Pancreas (tissue), 10 donors: ENCODE measurements at regions not wholly inside any gene's neighbourhood (a gene's known extent, or its start where the extent isn't known, plus 50 kb on each side); places are given as distances from the start of the nearest gene placed in this dataset.
A peak's percentile ranks its signal among the peaks of the same experiment; 100 is the strongest.

ENCODE experiments used
- ATAC-seq, 4 donors: fragments of 200-7000 bp; cut with Tn5 transposase; one replicate each; pipeline versions ENCODE4 v1.8.0 to v1.9.1; 2020; ENCODE audit warnings: mild to moderate bottlenecking in 4 of 4, moderate library complexity in 4 of 4
- DNase-seq, 6 donors: peaks; one replicate each; pipeline ENCODE4 v3.0.0-alpha.2; 2020
- FAIRE-seq: peaks from 2 replicates; lab custom pipeline; 2012; peaks lifted over from hg19 to GRCh38; lab: Jason Lieb, UNC
- H3K27ac ChIP-seq, 4 donors: fragments of 200-600 bp; sonication (generic); 1 replicate in 3 of 4; 2 replicates in 1 of 4; pipeline versions ENCODE4 v1.5.0 to v1.8.0; 2020
- H3K27me3 ChIP-seq, 4 donors: fragments of 200-600 bp; one replicate each; pipeline ENCODE4 v1.8.0; 2021
- H3K36me3 ChIP-seq, 3 donors: fragments of 200-600 bp; sonication (generic) in 1 of 3; one replicate each; pipeline versions ENCODE4 v1.5.0 to v1.8.0; 2020 to 2021
- H3K4me1 ChIP-seq, 3 donors: fragments of 200-600 bp; one replicate each; pipeline ENCODE4 v1.8.0; 2021
- H3K4me3 ChIP-seq, 4 donors: fragments of 200-600 bp; sonication (generic) in 2 of 4; one replicate each; pipeline versions ENCODE4 v1.5.0 to v1.8.0; 2020 to 2021
- H3K9me3 ChIP-seq, 4 donors: fragments of 200-600 bp; one replicate each; pipeline ENCODE4 v1.8.0; 2021
- WGBS, 2 donors: extraction: QIAGEN DNeasy Blood & Tissue Kit; methylation state at CpG; one replicate each; pipeline ENCODE4 v1.1.7; 2013; 5-methylcytosine and 5-hydroxymethylcytosine counted together
- intact Hi-C, 3 donors: fragments of 100-400 bp; cut with DNase I; formaldehyde crosslinking; loops; one replicate each; pipeline versions ENCODE4 v1.11.1 to v1.14.2; 2022
- TF ChIP-seq, protein P1 (sequence below), 4 donors: fragments of 200-600 bp; sonication (generic) in 3 of 4; IDR thresholded peaks; one replicate each; pipeline versions ENCODE4 v1.5.0 to v1.8.0; 2021; ENCODE audit warnings: antibody characterized with exemption in 4 of 4
- donor health status: healthy with polysubstance abuse.
- donor health status: DM: no; HTN: no; CAD: no; lungs with moderate emphysema.
- donor health status: DM: no; HTN: no; CAD: no.
- donor health status: control.
- donor health status: control.
- donor health status: Bipolar disorder and iron deficiency.
- donor health status: DM: yes; HTN: yes; CAD: no.
- donor health status: DM: no; HTN: no; CAD: no.
- donor health status: DM: no; HTN: no; CAD: no.
- donor health status: DM: yes; HTN: yes; CAD: no.

DNA sequence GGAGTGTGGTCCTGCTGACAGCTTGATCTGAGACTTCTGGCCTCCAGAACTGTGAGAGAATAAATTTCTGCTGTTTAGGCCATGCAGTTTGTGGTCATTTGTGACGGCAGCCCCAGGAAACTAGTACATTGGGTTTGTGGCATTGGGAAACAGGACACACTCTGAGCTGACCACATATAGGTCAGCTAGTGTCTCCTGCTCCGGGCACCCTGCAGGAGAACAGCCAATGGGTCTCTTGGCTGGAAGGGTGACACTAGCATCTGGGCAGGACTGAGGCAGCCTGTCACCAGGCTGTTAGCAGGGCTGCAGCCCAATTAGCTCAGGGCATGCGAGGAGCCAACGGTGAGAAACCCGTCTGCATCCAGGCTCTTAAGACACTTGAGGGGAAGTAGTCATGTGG, 83.2 kb downstream of the PITPNM2 start:
- no peaks in the 10 kb centered on the region for H3K36me3 ChIP-seq
- H3K27ac ChIP-seq = no peak overlapping the region
- ATAC-seq (no peak), DNase-seq (peak in 1 of 6 donors; percentile 33), FAIRE-seq (no peak)
- H3K9me3 ChIP-seq = no peaks in the 10 kb centered on the region
- intact Hi-C loops = no loop called here
- H3K27me3 ChIP-seq = no peaks in the 10 kb centered on the region
- WGBS, 2 donors = 92 to 94% methylated on average over 5 of the region's 5 CpGs
- no peak overlapping the region for H3K4me3 ChIP-seq
- peaks cover 25 to 36% (median 30%) of the 10 kb centered on the region in 3 donors for H3K4me1 ChIP-seq
- TF ChIP-seq, protein P1, sequence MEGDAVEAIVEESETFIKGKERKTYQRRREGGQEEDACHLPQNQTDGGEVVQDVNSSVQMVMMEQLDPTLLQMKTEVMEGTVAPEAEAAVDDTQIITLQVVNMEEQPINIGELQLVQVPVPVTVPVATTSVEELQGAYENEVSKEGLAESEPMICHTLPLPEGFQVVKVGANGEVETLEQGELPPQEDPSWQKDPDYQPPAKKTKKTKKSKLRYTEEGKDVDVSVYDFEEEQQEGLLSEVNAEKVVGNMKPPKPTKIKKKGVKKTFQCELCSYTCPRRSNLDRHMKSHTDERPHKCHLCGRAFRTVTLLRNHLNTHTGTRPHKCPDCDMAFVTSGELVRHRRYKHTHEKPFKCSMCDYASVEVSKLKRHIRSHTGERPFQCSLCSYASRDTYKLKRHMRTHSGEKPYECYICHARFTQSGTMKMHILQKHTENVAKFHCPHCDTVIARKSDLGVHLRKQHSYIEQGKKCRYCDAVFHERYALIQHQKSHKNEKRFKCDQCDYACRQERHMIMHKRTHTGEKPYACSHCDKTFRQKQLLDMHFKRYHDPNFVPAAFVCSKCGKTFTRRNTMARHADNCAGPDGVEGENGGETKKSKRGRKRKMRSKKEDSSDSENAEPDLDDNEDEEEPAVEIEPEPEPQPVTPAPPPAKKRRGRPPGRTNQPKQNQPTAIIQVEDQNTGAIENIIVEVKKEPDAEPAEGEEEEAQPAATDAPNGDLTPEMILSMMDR (IDR thresholded peaks at IDR 0.05) = no peak

DNA sequence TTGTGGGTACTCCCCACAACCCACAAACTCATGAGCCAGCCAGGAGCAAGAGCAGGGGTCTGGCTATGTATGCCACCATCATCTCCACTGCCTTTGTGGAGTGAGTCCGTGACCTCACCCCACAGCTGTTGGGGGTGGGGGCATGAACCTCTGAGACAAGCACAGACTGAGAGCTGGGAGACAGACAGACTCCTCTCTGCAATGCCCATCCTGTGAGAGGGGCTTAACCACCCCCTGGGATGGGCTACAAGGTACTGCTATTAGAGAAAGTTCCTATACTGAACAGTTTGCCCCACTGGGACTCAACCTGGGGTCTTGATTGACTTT, 84.5 kb downstream of the PITPNM2 start:
- FAIRE-seq (no peak), ATAC-seq (no peak), DNase-seq (no peak)
- Histone ChIP-seq H3K9me3 (no peaks in the 10 kb centered on the region), H3K27me3 (no peaks in the 10 kb centered on the region), H3K4me3 (no peak overlapping the region), H3K27ac (no peak overlapping the region), H3K4me1 (peaks cover 30 to 39% (median 34%) of the 10 kb centered on the region in 3 donors), H3K36me3 (no peaks in the 10 kb centered on the region)
- TF ChIP-seq, protein P1 (IDR thresholded peaks at IDR 0.05) = no peak
- intact Hi-C loops = no loop called here
- WGBS, 2 donors = 89 to 100% methylated on average over 1 of the region's 1 CpG

DNA sequence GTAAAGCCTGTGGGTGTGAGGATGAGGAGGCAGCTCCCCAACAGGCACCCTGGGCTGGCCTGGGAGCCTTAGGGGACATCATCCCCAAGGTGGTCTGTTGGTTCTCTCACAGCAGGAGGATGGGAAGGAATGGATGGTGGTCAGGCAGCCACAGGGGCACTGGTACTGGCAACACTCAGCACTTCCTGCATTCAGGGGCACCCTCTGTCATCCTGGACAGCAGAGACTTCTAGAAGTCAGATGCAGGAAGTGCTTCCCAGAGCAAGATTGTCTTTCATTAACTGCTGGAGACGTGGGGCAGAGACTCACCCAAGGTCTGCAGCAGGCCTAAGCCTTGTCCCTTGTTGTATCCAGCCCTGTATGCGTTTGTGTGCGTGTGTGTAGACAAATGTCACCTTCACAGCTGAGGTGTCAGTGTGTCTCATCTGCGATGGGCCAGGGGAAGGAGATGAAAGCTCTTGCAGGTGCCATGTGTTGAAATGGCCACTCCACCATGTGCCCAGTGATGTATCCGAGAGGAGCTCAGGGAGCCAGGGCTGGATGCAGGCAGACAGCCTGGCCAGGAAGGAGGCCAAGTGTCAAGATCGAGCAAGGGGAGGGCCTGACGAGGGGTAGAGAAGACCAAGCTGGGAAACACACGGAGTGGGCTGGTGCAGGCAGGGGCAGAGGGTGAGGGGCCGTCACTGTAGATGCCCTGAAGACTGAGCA, 85.1 kb downstream of the PITPNM2 start:
- H3K27me3 ChIP-seq = no peaks in the 10 kb centered on the region
- intact Hi-C loops = no loop called here
- TF ChIP-seq, protein P1 (IDR thresholded peaks at IDR 0.05) = no peak
- H3K27ac ChIP-seq = no peak overlapping the region
- 85 to 89% methylated on average over 9 of the region's 9 CpGs for WGBS, 2 donors
- ATAC-seq (no peak), DNase-seq (peak in 1 of 6 donors; percentile 30), FAIRE-seq (no peak)
- H3K4me1 ChIP-seq = peaks cover 30 to 39% (median 34%) of the 10 kb centered on the region in 3 donors
- H3K9me3 ChIP-seq = no peaks in the 10 kb centered on the region
- no peak overlapping the region for H3K4me3 ChIP-seq
- no peaks in the 10 kb centered on the region for H3K36me3 ChIP-seq

DNA sequence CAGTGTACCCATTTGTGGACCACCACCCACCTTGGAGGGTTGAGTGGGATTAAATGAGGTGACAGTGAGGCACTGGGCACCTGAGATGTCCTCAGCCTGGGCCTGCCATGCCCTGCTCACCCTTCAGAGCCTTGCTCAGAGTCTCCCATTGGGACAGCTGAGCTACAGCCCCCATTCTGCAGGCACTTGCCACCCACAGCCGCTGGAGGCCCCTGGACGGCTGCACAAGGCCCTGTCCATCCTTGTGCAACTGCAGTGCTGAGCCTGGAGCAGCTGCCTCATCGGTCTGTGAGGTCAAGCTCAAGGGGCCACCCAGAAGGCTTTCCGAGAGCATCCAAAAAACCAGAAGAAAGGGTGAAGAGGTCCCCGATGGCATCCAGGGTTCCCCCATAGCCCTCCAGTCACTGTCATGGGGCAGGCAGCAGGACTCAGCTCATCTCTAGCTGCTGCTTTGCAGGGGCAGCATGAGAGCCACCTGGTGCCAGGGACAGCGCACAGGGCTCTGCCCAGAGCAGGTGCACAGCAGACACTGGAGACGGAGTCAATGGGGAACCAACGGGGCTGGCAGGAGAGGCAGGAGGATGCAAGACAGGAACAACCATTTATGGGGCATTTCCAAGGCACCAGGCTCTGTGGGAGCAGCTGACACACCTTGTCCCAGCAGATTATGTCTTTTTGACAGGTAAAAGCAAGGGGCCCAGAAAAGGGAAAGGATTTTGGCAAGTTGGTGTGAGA, 84.6 kb downstream of the ARL6IP4 start:
- Histone ChIP-seq H3K9me3 (no peaks in the 10 kb centered on the region), H3K4me1 (peaks cover 26 to 37% (median 31%) of the 10 kb centered on the region in 3 donors), H3K27me3 (no peaks in the 10 kb centered on the region), H3K36me3 (no peaks in the 10 kb centered on the region), H3K4me3 (no peak overlapping the region), H3K27ac (no peak overlapping the region)
- TF ChIP-seq, protein P1 (IDR thresholded peaks at IDR 0.05) = no peak
- 80 to 83% methylated on average over 8 of the region's 8 CpGs for whole genome bisulfite sequencing, 2 donors
- DNase-seq (peak in 1 of 6 donors; percentile 43), ATAC-seq (no peak), FAIRE-seq (no peak)
- intact Hi-C loops = no loop called here

DNA sequence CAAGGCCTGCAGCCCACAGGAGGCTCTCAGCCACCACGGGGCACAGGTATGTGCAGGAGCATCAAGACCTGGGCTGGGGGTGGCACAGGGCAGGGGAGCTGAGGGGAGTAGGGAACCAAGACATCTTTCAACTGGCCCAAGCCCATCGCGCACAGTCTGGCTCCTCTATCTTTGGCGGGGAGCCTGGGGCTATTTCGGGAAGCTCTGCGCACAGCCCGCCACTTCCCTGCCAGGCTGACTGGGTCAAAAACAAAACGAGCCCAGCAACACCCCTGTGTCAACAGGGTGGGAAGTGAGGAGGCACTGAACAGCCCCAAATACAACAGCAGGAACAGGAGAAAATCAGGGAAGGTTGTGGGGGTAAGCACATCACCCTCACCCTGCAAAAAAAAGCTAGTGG, 83.9 kb downstream of the ARL6IP4 start:
- no peaks in the 10 kb centered on the region for H3K9me3 ChIP-seq
- H3K4me1 ChIP-seq = peaks cover 20 to 30% (median 24%) of the 10 kb centered on the region in 3 donors
- H3K27ac ChIP-seq = peak overlapping the region in 1 of 4 donors; percentile 22
- WGBS, 2 donors = 69 to 71% methylated on average over 8 of the region's 8 CpGs
- no peak for FAIRE-seq
- H3K36me3 ChIP-seq = no peaks in the 10 kb centered on the region
- TF ChIP-seq, protein P1 (IDR thresholded peaks at IDR 0.05) = no peak
- H3K4me3 ChIP-seq = no peak overlapping the region
- ATAC-seq = no peak
- intact Hi-C loops = no loop called here
- H3K27me3 ChIP-seq = no peaks in the 10 kb centered on the region
- peak in 1 of 6 donors; percentile 33 for DNase-seq
